NB4 (cell line): ENCODE measurements at regions not wholly inside any gene's neighbourhood (a gene's known extent, or its start where the extent isn't known, plus 50 kb on each side); places are given as distances from the start of the nearest gene placed in this dataset.

Experiments
- MAX ChIP-seq: IDR thresholded peaks from 2 replicates; pipeline ENCODE4 v1.6.1; 2011; ENCODE audit warnings: low read depth, low read length
- MYC ChIP-seq: IDR thresholded peaks from 2 replicates; pipeline ENCODE4 v1.6.1; 2011; ENCODE audit warnings: low read depth, low read length
- POLR2A ChIP-seq: IDR thresholded peaks from 2 replicates; pipeline ENCODE4 v1.6.1; 2011; ENCODE audit warnings: mild to moderate bottlenecking; ENCODE audit not compliant: insufficient read length; ENCODE audit errors: extremely low read depth
- TF ChIP-seq, protein P1 (sequence below): IDR thresholded peaks from one replicate; pipeline ENCODE4 v1.5.1; 2012; ENCODE audit warnings: low read depth, low read length

- TF ChIP-seq, protein P1, sequence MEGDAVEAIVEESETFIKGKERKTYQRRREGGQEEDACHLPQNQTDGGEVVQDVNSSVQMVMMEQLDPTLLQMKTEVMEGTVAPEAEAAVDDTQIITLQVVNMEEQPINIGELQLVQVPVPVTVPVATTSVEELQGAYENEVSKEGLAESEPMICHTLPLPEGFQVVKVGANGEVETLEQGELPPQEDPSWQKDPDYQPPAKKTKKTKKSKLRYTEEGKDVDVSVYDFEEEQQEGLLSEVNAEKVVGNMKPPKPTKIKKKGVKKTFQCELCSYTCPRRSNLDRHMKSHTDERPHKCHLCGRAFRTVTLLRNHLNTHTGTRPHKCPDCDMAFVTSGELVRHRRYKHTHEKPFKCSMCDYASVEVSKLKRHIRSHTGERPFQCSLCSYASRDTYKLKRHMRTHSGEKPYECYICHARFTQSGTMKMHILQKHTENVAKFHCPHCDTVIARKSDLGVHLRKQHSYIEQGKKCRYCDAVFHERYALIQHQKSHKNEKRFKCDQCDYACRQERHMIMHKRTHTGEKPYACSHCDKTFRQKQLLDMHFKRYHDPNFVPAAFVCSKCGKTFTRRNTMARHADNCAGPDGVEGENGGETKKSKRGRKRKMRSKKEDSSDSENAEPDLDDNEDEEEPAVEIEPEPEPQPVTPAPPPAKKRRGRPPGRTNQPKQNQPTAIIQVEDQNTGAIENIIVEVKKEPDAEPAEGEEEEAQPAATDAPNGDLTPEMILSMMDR, result no peak
- TF ChIP-seq MAX, result no peak
- no peak for TF ChIP-seq POLR2A
- no peak for TF ChIP-seq MYC
Observed at GRCh38 chr5:143551820-143552251, 148.3 kb upstream of the NR3C1 start.
